H9 (cell line): ENCODE measurements at regions not wholly inside any gene's neighbourhood (a gene's known extent, or its start where the extent isn't known, plus 50 kb on each side); places are given as distances from the start of the nearest gene placed in this dataset.

Source experiments
- DNase-seq: peaks from one replicate; pipeline ENCODE4 v3.0.0-alpha.2; 2017
- H2AFZ ChIP-seq: one replicate; pipeline ENCODE4 v1.6.1; 2013; ENCODE audit warnings: mild to moderate bottlenecking, low read length, control low read depth, moderate library complexity
- H2AK5ac ChIP-seq: 2 replicates; pipeline ENCODE4 v1.6.1; 2013; ENCODE audit warnings: low read length, control low read depth, mixed read lengths; ENCODE audit not compliant: insufficient read length
- H2BK120ac ChIP-seq: one replicate; pipeline ENCODE4 v1.6.1; 2013; ENCODE audit warnings: low read depth, mild to moderate bottlenecking, low read length, control low read depth, inconsistent platforms; ENCODE audit not compliant: poor library complexity, severe bottlenecking
- H2BK12ac ChIP-seq: 2 replicates; pipeline ENCODE4 v1.6.1; 2013; ENCODE audit warnings: low read length, control low read depth, mixed read lengths, low read depth; ENCODE audit not compliant: insufficient read length
- H2BK15ac ChIP-seq: 2 replicates; pipeline ENCODE4 v1.6.1; 2013; ENCODE audit warnings: low read depth, low read length, control low read depth
- H2BK20ac ChIP-seq: one replicate; pipeline ENCODE4 v1.6.1; 2013; ENCODE audit warnings: low read depth, mild to moderate bottlenecking, low read length, control low read depth, inconsistent platforms; ENCODE audit not compliant: poor library complexity, severe bottlenecking
- H2BK5ac ChIP-seq: 2 replicates; pipeline ENCODE4 v1.6.1; 2013; ENCODE audit warnings: low read length, control low read depth, mixed read lengths; ENCODE audit not compliant: insufficient read length
- H3K14ac ChIP-seq: 2 replicates; pipeline ENCODE4 v1.6.1; 2013; ENCODE audit warnings: low read length, control low read depth; ENCODE audit not compliant: insufficient read depth
- H3K18ac ChIP-seq: 2 replicates; pipeline ENCODE4 v1.6.1; 2013; ENCODE audit warnings: low read depth, mild to moderate bottlenecking, mixed read lengths, low read length, control low read depth; ENCODE audit not compliant: insufficient read length
- H3K23ac ChIP-seq: 2 replicates; pipeline ENCODE4 v1.6.1; 2013; ENCODE audit warnings: low read length, control low read depth, mixed read lengths, low read depth; ENCODE audit not compliant: insufficient read length
- H3K23me2 ChIP-seq: 2 replicates; pipeline ENCODE4 v1.6.1; 2013; ENCODE audit warnings: low read depth, mild to moderate bottlenecking, mixed read lengths, low read length, control low read depth; ENCODE audit not compliant: insufficient read length, poor library complexity, severe bottlenecking
- H3K27ac ChIP-seq: 2 replicates; pipeline ENCODE4 v1.5.1; 2013; ENCODE audit warnings: low read length, control low read depth, mixed read lengths, low read depth; ENCODE audit not compliant: insufficient read length
- H3K27me3 ChIP-seq: 2 replicates; pipeline ENCODE4 v1.6.1; 2013; ENCODE audit warnings: low read length, control low read depth, inconsistent platforms; ENCODE audit not compliant: insufficient read depth
- H3K4ac ChIP-seq: 2 replicates; pipeline ENCODE4 v1.6.1; 2013; ENCODE audit warnings: low read depth, mild to moderate bottlenecking, control low read depth, inconsistent platforms, low read length, moderate library complexity
- H3K4me1 ChIP-seq: 2 replicates; pipeline ENCODE4 v1.6.1; 2013; ENCODE audit warnings: low read length, control low read depth, inconsistent platforms; ENCODE audit not compliant: insufficient read depth
- H3K4me2 ChIP-seq: 2 replicates; pipeline ENCODE4 v1.6.1; 2013; ENCODE audit warnings: low read length, control low read depth, mixed read lengths; ENCODE audit not compliant: insufficient read length, insufficient read depth
- H3K56ac ChIP-seq: 2 replicates; pipeline ENCODE4 v1.6.1; 2013; ENCODE audit warnings: low read depth, mild to moderate bottlenecking, mixed read lengths, low read length, control low read depth; ENCODE audit not compliant: insufficient read length
- H3K79me1 ChIP-seq: 2 replicates; pipeline ENCODE4 v1.6.1; 2013; ENCODE audit warnings: low read depth, mild to moderate bottlenecking, moderate library complexity, low read length, control low read depth, inconsistent platforms; ENCODE audit not compliant: insufficient read depth, poor library complexity, severe bottlenecking
- H3K79me2 ChIP-seq: 2 replicates; pipeline ENCODE4 v1.6.1; 2013; ENCODE audit warnings: low read length, control low read depth, inconsistent platforms; ENCODE audit not compliant: insufficient read depth
- H3K9ac ChIP-seq: 2 replicates; pipeline ENCODE4 v1.6.1; 2013; ENCODE audit warnings: low read length, control low read depth, mixed read lengths; ENCODE audit not compliant: insufficient read length; ENCODE audit errors: extremely low read depth
- H3K9me3 ChIP-seq: one replicate; pipeline ENCODE4 v1.6.1; 2013; ENCODE audit warnings: low read depth, low read length, inconsistent platforms; ENCODE audit not compliant: control insufficient read depth
- H3T11ph ChIP-seq: one replicate; pipeline ENCODE4 v1.6.1; 2013; ENCODE audit warnings: mild to moderate bottlenecking, low read length, control low read depth, inconsistent platforms
- H4K20me1 ChIP-seq: one replicate; pipeline ENCODE4 v1.6.1; 2013; ENCODE audit not compliant: control insufficient read depth, insufficient read length, insufficient read depth
- H4K5ac ChIP-seq: 2 replicates; pipeline ENCODE4 v1.6.1; 2013; ENCODE audit warnings: low read depth, mild to moderate bottlenecking, mixed read lengths, low read length, control low read depth; ENCODE audit not compliant: insufficient read length
- H4K8ac ChIP-seq: replicated peaks from 2 replicates; pipeline ENCODE4 v1.6.1; 2013; ENCODE audit warnings: low read length, control low read depth, mixed read lengths, low read depth; ENCODE audit not compliant: insufficient read length
- H4K91ac ChIP-seq: 2 replicates; pipeline ENCODE4 v1.6.1; 2013; ENCODE audit warnings: low read depth, mild to moderate bottlenecking, moderate library complexity, mixed read lengths, low read length, control low read depth; ENCODE audit not compliant: insufficient read length
- H3K27ac Mint-ChIP-seq, 3 experiments: 2 replicates in 2 of 3; 3 replicates in 1 of 3; pipeline ENCODE4 v1.8.0; 2020 to 2021; ENCODE audit warnings: mixed read lengths in 3 of 3, mild to moderate bottlenecking in 1 of 3, moderate library complexity in 1 of 3
- H3K27me3 Mint-ChIP-seq: 2 replicates; pipeline ENCODE4 v1.8.0; 2021; ENCODE audit warnings: low read depth, mild to moderate bottlenecking, moderate library complexity, mixed read lengths
- H3K36me3 Mint-ChIP-seq, 3 experiments: 2 replicates in 2 of 3; 3 replicates in 1 of 3; pipeline ENCODE4 v1.8.0; 2020 to 2021; ENCODE audit warnings: low read depth in 3 of 3, mixed read lengths in 3 of 3; ENCODE audit not compliant: insufficient read depth in 1 of 3
- H3K4me1 Mint-ChIP-seq, 2 experiments: 2 replicates each; pipeline ENCODE4 v1.8.0; 2020; ENCODE audit warnings: mixed read lengths in 2 of 2
- H3K4me3 Mint-ChIP-seq, 2 experiments: 2 replicates in 1 of 2; 3 replicates in 1 of 2; pipeline ENCODE4 v1.8.0; 2020 to 2021; ENCODE audit warnings: mild to moderate bottlenecking in 2 of 2, mixed read lengths in 2 of 2, moderate library complexity in 1 of 2
- H3K9me3 Mint-ChIP-seq, 2 experiments: 2 replicates in 1 of 2; 3 replicates in 1 of 2; pipeline ENCODE4 v1.8.0; 2020; ENCODE audit warnings: mild to moderate bottlenecking in 2 of 2, mixed read lengths in 2 of 2, moderate library complexity in 1 of 2
- CTCF ChIP-seq: fragments of 200-600 bp; sonication (generic); conservative IDR thresholded peaks from 3 replicates; pipeline ENCODE4 v1.8.0; 2021; ENCODE audit warnings: antibody characterized with exemption, mild to moderate bottlenecking
- WGBS: extraction: QIAGEN DNeasy Blood & Tissue Kit; methylation state at CpG from one replicate; pipeline ENCODE4 v1.1.7; 2013; ENCODE audit warnings: missing lambda C conversion rate, low lambda C conversion rate, mixed read lengths; ENCODE audit not compliant: insufficient read length; ENCODE audit errors: extremely low coverage; 5-methylcytosine and 5-hydroxymethylcytosine counted together

- Mint-ChIP-seq H3K9me3 (peaks cover 4 to 6% of the 10 kb centered on the region in 2 experiments), H3K4me3 (no peak overlapping the region), H3K27ac (no peak overlapping the region), H3K27me3 (peaks cover 6% of the 10 kb centered on the region), H3K36me3 (peaks cover 0 to 7% (median 0%) of the 10 kb centered on the region in 3 experiments; a peak in 4 of 7 replicates), H3K4me1 (peaks cover 15 to 18% of the 10 kb centered on the region in 2 experiments)
- no peak overlapping the region for H3K9ac ChIP-seq
- no peak overlapping the region for H3T11ph ChIP-seq
- no peak overlapping the region for H2BK20ac ChIP-seq
- H4K91ac ChIP-seq = no peak overlapping the region
- H2AFZ ChIP-seq = no peak overlapping the region
- no peak overlapping the region for H4K8ac ChIP-seq
- H3K4me1 ChIP-seq = no peaks in the 10 kb centered on the region; the same call in 1 of the 2 replicates
- no peak overlapping the region for H3K23ac ChIP-seq
- H2BK15ac ChIP-seq = no peak overlapping the region
- H2BK5ac ChIP-seq = no peak overlapping the region
- no peak overlapping the region for H3K27ac ChIP-seq
- no peak overlapping the region for H3K4me2 ChIP-seq
- no peak overlapping the region for H2AK5ac ChIP-seq
- no peaks in the 10 kb centered on the region for H3K27me3 ChIP-seq
- no peak overlapping the region for H4K5ac ChIP-seq
- H3K4ac ChIP-seq = no peak overlapping the region
- no peak overlapping the region for H2BK12ac ChIP-seq
- H3K79me2 ChIP-seq = no peaks in the 10 kb centered on the region
- no CpG with 5 or more reads among the region's 25 CpGs for WGBS
- H3K56ac ChIP-seq = no peak overlapping the region
- DNase-seq = no peak
- no peaks in the 10 kb centered on the region for H3K23me2 ChIP-seq
- TF ChIP-seq CTCF = no peak
- H3K9me3 ChIP-seq = no peaks in the 10 kb centered on the region
- H2BK120ac ChIP-seq = no peak overlapping the region
- H4K20me1 ChIP-seq = no peaks in the 10 kb centered on the region
- H3K14ac ChIP-seq = no peak overlapping the region
- no peaks in the 10 kb centered on the region for H3K79me1 ChIP-seq
- H3K18ac ChIP-seq = no peak overlapping the region
Measured at GRCh38 chr18:78304192-78305164, 675.1 kb upstream of the SALL3 start.
